Endodermal cell (in vitro differentiated cells): ENCODE measurements at regions not wholly inside any gene's neighbourhood (a gene's known extent, or its start where the extent isn't known, plus 50 kb on each side); places are given as distances from the start of the nearest gene placed in this dataset.

ENCODE experiments used
- DNase-seq: peaks from one replicate; pipeline ENCODE4 v3.0.0-alpha.2; 2017
- H3K27ac ChIP-seq: 2 replicates; pipeline ENCODE4 v1.5.1; 2013; ENCODE audit warnings: mild to moderate bottlenecking, low read depth, low read length, moderate library complexity
- H3K27me3 ChIP-seq: 2 replicates; pipeline ENCODE4 v1.6.1; 2013; ENCODE audit warnings: mild to moderate bottlenecking, low read length, moderate library complexity; ENCODE audit not compliant: insufficient read depth, control insufficient read depth, poor library complexity, severe bottlenecking
- H3K36me3 ChIP-seq: 2 replicates; pipeline ENCODE4 v1.7.0; 2013; ENCODE audit warnings: mild to moderate bottlenecking, low read length, moderate library complexity; ENCODE audit not compliant: control insufficient read depth, insufficient read depth
- H3K4me1 ChIP-seq: one replicate; pipeline ENCODE4 v1.7.0; 2013; ENCODE audit warnings: low read length; ENCODE audit not compliant: control insufficient read depth, insufficient read depth
- H3K4me3 ChIP-seq: 2 replicates; pipeline ENCODE4 v1.5.1; 2013; ENCODE audit warnings: mild to moderate bottlenecking, low read length, moderate library complexity
- H3K9ac ChIP-seq: 2 replicates; pipeline ENCODE4 v1.6.1; 2013; ENCODE audit warnings: mild to moderate bottlenecking, low read length, moderate library complexity; ENCODE audit not compliant: poor library complexity, severe bottlenecking; ENCODE audit errors: extremely low read depth
- H3K9me3 ChIP-seq: 2 replicates; pipeline ENCODE4 v1.6.1; 2013; ENCODE audit warnings: mild to moderate bottlenecking, low read length, moderate library complexity; ENCODE audit not compliant: control insufficient read depth
- H3K27ac Mint-ChIP-seq: 2 replicates; pipeline ENCODE4 v1.8.0; 2020; ENCODE audit warnings: mixed read lengths
- H3K27me3 Mint-ChIP-seq: 2 replicates; pipeline ENCODE4 v1.8.0; 2021; ENCODE audit warnings: mild to moderate bottlenecking, mixed read lengths; ENCODE audit not compliant: insufficient read depth
- H3K36me3 Mint-ChIP-seq: 2 replicates; pipeline ENCODE4 v1.8.0; 2020; ENCODE audit warnings: low read depth, mixed read lengths
- H3K4me1 Mint-ChIP-seq: 2 replicates; pipeline ENCODE4 v1.8.0; 2020; ENCODE audit warnings: mixed read lengths
- H3K4me3 Mint-ChIP-seq: 2 replicates; pipeline ENCODE4 v1.8.0; 2020; ENCODE audit warnings: mild to moderate bottlenecking, moderate library complexity, mixed read lengths
- H3K9me3 Mint-ChIP-seq: 2 replicates; pipeline ENCODE4 v1.8.0; 2020; ENCODE audit warnings: mild to moderate bottlenecking, mixed read lengths
- CTCF ChIP-seq: fragments of 200-600 bp; sonication (generic); conservative IDR thresholded peaks from 2 replicates; pipeline ENCODE4 v1.5.0; 2021; ENCODE audit warnings: antibody characterized with exemption, mild to moderate bottlenecking
- WGBS, 2 experiments: methylation state at CpG; one replicate each; pipeline versions ENCODE4 v1.1.5 to v1.1.7; 2013; ENCODE audit warnings: missing lambda C conversion rate in 2 of 2, mixed read lengths in 1 of 2; ENCODE audit not compliant: insufficient coverage in 1 of 2, insufficient read length in 1 of 2; 5-methylcytosine and 5-hydroxymethylcytosine counted together

DNA sequence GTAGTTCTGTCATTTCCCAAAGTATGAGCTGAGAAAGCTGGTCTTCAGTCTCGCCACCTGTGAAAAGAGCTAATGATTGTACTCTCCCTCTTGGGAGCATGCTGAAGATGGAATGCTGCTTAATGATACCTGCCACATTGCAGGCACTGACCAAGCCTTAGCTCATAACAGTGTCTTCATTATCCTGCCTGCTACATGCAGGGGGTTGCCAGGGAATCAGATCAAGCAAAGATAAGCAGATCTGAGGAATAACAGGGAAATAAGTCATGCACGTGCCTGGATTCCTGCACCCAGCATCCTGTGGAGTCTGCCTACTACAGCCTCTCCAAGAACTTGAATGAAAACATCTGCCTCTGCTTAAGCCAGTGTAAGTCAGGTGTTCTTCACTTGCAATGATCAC, 667.3 kb downstream of the NPHP4 start:
- TF ChIP-seq CTCF: no peak

GRCh38 chr1:5318143-5318816, 663.9 kb downstream of the AJAP1 start:
- TF ChIP-seq CTCF: no peak
- H3K27ac Mint-ChIP-seq: no peak overlapping the region
- no peaks in the 10 kb centered on the region for H3K4me1 ChIP-seq
- H3K4me3 Mint-ChIP-seq: no peak overlapping the region
- no peak overlapping the region for H3K9ac ChIP-seq
- H3K36me3 Mint-ChIP-seq: no peaks in the 10 kb centered on the region
- H3K9me3 ChIP-seq: no peaks in the 10 kb centered on the region
- 92 to 94% methylated on average over 10 to 15 of the region's 15 CpGs for WGBS, 2 experiments
- no peaks in the 10 kb centered on the region for H3K36me3 ChIP-seq
- peaks cover 4% of the 10 kb centered on the region for H3K27me3 ChIP-seq
- H3K4me1 Mint-ChIP-seq: no peaks in the 10 kb centered on the region
- no peak for DNase-seq
- H3K27me3 Mint-ChIP-seq: peaks cover 6% of the 10 kb centered on the region
- H3K9me3 Mint-ChIP-seq: no peaks in the 10 kb centered on the region
- no peak overlapping the region for H3K27ac ChIP-seq
- no peak overlapping the region for H3K4me3 ChIP-seq

More for the DNA sequence above, 667.3 kb downstream of the NPHP4 start:
- DNase-seq: no peak
- Mint-ChIP-seq H3K4me3 (no peak overlapping the region), H3K9me3 (peaks cover 20% of the 10 kb centered on the region), H3K27me3 (no peaks in the 10 kb centered on the region), H3K27ac (no peak overlapping the region), H3K36me3 (no peaks in the 10 kb centered on the region), H3K4me1 (no peaks in the 10 kb centered on the region)
- Histone ChIP-seq H3K4me3 (no peak overlapping the region), H3K27ac (no peak overlapping the region), H3K9me3 (peaks cover 20% of the 10 kb centered on the region), H3K4me1 (no peaks in the 10 kb centered on the region), H3K27me3 (no peaks in the 10 kb centered on the region), H3K9ac (no peak overlapping the region), H3K36me3 (no peaks in the 10 kb centered on the region)
- 86 to 100% methylated on average over 2 of the region's 2 CpGs for WGBS, 2 experiments

DNA sequence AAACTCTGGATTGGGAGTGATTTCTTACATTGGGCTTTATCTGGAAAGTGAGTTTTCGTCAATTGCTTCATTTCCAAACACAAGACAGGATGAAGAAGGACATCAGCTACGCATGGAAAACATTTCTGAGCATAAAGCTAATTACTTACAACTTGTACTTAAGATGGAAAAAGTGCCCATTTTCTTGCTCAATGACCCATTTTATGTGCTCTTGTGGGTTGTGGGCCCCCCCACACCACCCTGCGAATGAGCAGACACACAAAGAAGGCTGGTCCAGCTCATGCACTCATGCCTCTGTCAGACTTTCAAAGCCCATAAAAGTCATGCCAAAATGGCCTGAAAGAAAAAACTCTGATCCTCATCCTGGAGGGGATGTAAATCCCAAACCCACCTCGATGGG, 663.0 kb downstream of the AJAP1 start:
- H3K27ac ChIP-seq: no peak overlapping the region
- no peak overlapping the region for H3K4me3 Mint-ChIP-seq

More for the DNA sequence above, 663.0 kb downstream of the AJAP1 start:
- Histone ChIP-seq H3K36me3 (no peaks in the 10 kb centered on the region), H3K4me3 (no peak overlapping the region), H3K9ac (no peak overlapping the region), H3K27me3 (peaks cover 4% of the 10 kb centered on the region), H3K9me3 (no peaks in the 10 kb centered on the region), H3K4me1 (no peaks in the 10 kb centered on the region)
- Mint-ChIP-seq H3K27ac (no peak overlapping the region), H3K9me3 (no peaks in the 10 kb centered on the region), H3K4me1 (peaks cover under 1% of the 10 kb centered on the region), H3K27me3 (peaks cover 6% of the 10 kb centered on the region), H3K36me3 (no peaks in the 10 kb centered on the region)
- 95 to 100% methylated on average over 3 to 4 of the region's 4 CpGs for WGBS, 2 experiments
- no peak for DNase-seq
- TF ChIP-seq CTCF: no peak
